Gastrocnemius medialis (tissue), 4 donors: ENCODE measurements at regions not wholly inside any gene's neighbourhood (a gene's known extent, or its start where the extent isn't known, plus 50 kb on each side); places are given as distances from the start of the nearest gene placed in this dataset.

Source experiments
- ATAC-seq, 2 donors: fragments of 150-250 bp; one replicate each; pipeline ENCODE4 v1.9.1; 2016
- DNase-seq, 2 donors: peaks; one replicate each; pipeline ENCODE4 v3.0.0-alpha.2; 2019
- H3K27ac ChIP-seq, 4 donors: fragments of 200-600 bp; sonication (generic); 1 replicate in 1 of 4; 2 replicates in 3 of 4; pipeline ENCODE4 v1.5.1; 2016 to 2018; ENCODE audit warnings: mild to moderate bottlenecking in 2 of 4, moderate library complexity in 1 of 4
- H3K27me3 ChIP-seq, 3 donors: fragments of 200-600 bp; sonication (generic) in 2 of 3; 1 replicate in 1 of 3; 2 replicates in 2 of 3; pipeline versions ENCODE4 v1.5.1 to v1.6.0; 2016 to 2019; ENCODE audit warnings: mild to moderate bottlenecking in 1 of 3, moderate library complexity in 1 of 3
- H3K36me3 ChIP-seq, 2 donors: fragments of 200-600 bp; sonication (generic) in 1 of 2; one replicate each; pipeline ENCODE4 v1.5.1; 2017 to 2018
- H3K4me1 ChIP-seq, 2 donors: fragments of 200-600 bp; sonication (generic) in 1 of 2; one replicate each; pipeline ENCODE4 v1.5.1; 2016 to 2017; ENCODE audit warnings: mild to moderate bottlenecking in 2 of 2
- H3K4me3 ChIP-seq, 4 donors: fragments of 200-600 bp; sonication (generic) in 3 of 4; 1 replicate in 1 of 4; 2 replicates in 3 of 4; pipeline ENCODE4 v1.5.1; 2016 to 2019; ENCODE audit warnings: mild to moderate bottlenecking in 2 of 4
- H3K9me3 ChIP-seq, 3 donors: fragments of 200-600 bp; sonication (generic) in 2 of 3; 1 replicate in 1 of 3; 2 replicates in 2 of 3; pipeline ENCODE4 v1.5.1; 2016 to 2019
- POLR2A ChIP-seq, 2 donors: fragments of 450-650 bp; IDR thresholded peaks; one replicate each; pipeline ENCODE4 v1.6.1; 2017; ENCODE audit warnings: antibody characterized with exemption in 2 of 2, mild to moderate bottlenecking in 2 of 2, moderate library complexity in 2 of 2
- in situ Hi-C, 4 donors: fragments of 200-750 bp; cut with MboI; loops; one replicate each; pipeline versions ENCODE4 v1.15.0 to v1.8.0; 2017; ENCODE audit warnings: low sequenced_read_pairs in 4 of 4
- intact Hi-C: fragments of 100-400 bp; cut with DNase I; formaldehyde crosslinking; loops from one replicate; pipeline ENCODE4 v1.15.1; 2023; ENCODE audit warnings: low total_unique reads
- TF ChIP-seq, protein P1 (sequence below), 5 experiments: fragments of 450-650 bp in 3 of 5; fragments of 200-600 bp in 2 of 5; sonication (generic) in 2 of 5; IDR thresholded peaks in 4 of 5; conservative IDR thresholded peaks in 1 of 5; 1 replicate in 4 of 5; 2 replicates in 1 of 5; pipeline ENCODE4 v1.5.1; 2016 to 2019; ENCODE audit warnings: antibody characterized with exemption in 5 of 5, mild to moderate bottlenecking in 3 of 5, moderate library complexity in 3 of 5

DNA sequence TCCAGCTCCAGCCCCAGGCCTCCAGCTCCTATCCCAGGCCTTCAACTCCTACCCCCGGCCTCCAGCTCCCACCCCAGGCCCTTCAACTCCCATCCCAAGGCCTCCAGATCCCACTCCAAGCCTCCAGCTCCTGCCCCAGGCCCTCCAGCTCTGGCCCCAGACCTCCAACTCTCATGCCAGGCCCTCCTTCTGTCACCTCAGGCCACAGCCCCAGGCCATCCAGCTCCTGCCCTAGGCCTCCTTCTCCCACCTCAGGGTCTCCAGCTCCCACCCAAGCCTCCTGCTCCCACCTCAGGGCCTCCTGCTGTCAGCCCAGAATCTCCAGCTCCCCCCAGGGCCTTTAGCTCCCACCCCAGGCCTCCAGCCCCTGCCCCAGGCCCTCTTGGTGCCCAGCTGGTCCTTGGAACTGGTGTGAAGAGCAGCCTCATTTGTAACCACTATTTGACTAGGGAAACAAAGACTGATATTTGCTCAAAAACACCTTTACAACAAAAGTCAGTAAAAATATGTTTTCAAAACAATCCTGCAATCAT lies 67.8 kb upstream of the SALL3 start:
- in situ Hi-C loops (no loop called here), intact Hi-C loops (no loop called here)
- TF ChIP-seq POLR2A (IDR thresholded peaks at IDR 0.05): no peak
- TF ChIP-seq, protein P1, sequence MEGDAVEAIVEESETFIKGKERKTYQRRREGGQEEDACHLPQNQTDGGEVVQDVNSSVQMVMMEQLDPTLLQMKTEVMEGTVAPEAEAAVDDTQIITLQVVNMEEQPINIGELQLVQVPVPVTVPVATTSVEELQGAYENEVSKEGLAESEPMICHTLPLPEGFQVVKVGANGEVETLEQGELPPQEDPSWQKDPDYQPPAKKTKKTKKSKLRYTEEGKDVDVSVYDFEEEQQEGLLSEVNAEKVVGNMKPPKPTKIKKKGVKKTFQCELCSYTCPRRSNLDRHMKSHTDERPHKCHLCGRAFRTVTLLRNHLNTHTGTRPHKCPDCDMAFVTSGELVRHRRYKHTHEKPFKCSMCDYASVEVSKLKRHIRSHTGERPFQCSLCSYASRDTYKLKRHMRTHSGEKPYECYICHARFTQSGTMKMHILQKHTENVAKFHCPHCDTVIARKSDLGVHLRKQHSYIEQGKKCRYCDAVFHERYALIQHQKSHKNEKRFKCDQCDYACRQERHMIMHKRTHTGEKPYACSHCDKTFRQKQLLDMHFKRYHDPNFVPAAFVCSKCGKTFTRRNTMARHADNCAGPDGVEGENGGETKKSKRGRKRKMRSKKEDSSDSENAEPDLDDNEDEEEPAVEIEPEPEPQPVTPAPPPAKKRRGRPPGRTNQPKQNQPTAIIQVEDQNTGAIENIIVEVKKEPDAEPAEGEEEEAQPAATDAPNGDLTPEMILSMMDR (IDR thresholded peaks at IDR 0.05 in 4 of 5, conservative IDR thresholded peaks at IDR 0.05 in 1 of 5): no peak
- ATAC-seq (no peak), DNase-seq (no peak)
- Histone ChIP-seq H3K27ac (no peak overlapping the region), H3K4me1 (no peaks in the 10 kb centered on the region), H3K9me3 (no peaks in the 10 kb centered on the region), H3K36me3 (no peaks in the 10 kb centered on the region), H3K27me3 (no peaks in the 10 kb centered on the region), H3K4me3 (no peak overlapping the region)

DNA sequence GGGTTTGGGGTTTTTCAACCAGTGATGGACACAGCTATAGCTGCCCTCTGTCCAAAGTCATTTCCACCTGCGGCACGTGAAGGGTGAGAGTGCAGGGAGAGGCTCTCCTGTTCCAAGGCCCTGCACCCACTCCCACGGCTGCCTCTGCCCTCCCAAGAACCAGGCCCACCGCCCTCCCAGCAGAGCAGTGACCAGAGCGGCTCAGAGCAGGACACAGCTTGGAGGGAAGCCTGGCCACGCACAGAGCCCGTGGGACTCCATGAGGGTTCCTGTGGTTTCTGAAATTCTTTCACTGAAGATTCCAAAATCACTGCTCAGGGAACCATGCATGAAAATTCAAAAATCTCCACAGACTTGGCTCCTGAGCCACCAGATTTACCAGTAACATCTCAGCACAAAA lies 67.3 kb upstream of the SALL3 start:
- no peak overlapping the region for H3K4me3 ChIP-seq
- no peak overlapping the region for H3K27ac ChIP-seq
- no peaks in the 10 kb centered on the region for H3K27me3 ChIP-seq
- no peak for ATAC-seq
- in situ Hi-C loops: no loop called here
- intact Hi-C loops: no loop called here
- H3K4me1 ChIP-seq: no peaks in the 10 kb centered on the region
- no peaks in the 10 kb centered on the region for H3K9me3 ChIP-seq
- no peak for DNase-seq
- no peaks in the 10 kb centered on the region for H3K36me3 ChIP-seq
- TF ChIP-seq, protein P1 (IDR thresholded peaks at IDR 0.05 in 4 of 5, conservative IDR thresholded peaks at IDR 0.05 in 1 of 5): no peak
- TF ChIP-seq POLR2A (IDR thresholded peaks at IDR 0.05): no peak

DNA sequence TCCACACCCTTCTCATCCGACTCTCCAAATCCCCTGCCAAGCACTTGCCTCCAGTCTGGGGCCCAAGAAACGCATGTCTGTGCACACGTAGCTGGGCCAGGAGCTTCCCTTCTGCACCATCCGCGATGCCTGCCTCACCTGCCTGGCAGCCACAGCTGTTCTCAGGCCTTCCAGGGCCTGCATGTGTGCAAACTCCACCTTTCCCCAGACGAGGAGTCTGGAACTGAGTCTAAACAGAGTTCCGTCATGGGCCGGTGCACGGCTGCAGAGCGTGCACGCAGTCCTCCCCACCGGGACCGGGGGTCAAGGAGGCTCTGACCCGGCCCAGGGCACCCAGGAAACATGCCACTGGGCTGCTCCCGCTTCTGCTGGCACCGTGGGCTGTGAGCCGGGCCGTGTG lies 66.8 kb upstream of the SALL3 start:
- in situ Hi-C loops (no loop called here), intact Hi-C loops (no loop called here)
- H3K4me3 ChIP-seq: no peak overlapping the region
- no peaks in the 10 kb centered on the region for H3K27me3 ChIP-seq
- TF ChIP-seq, protein P1 (IDR thresholded peaks at IDR 0.05 in 4 of 5, conservative IDR thresholded peaks at IDR 0.05 in 1 of 5): no peak
- TF ChIP-seq POLR2A (IDR thresholded peaks at IDR 0.05): no peak
- ATAC-seq (no peak), DNase-seq (no peak)
- H3K36me3 ChIP-seq: no peaks in the 10 kb centered on the region
- H3K9me3 ChIP-seq: no peaks in the 10 kb centered on the region
- H3K4me1 ChIP-seq: no peaks in the 10 kb centered on the region
- H3K27ac ChIP-seq: no peak overlapping the region

DNA sequence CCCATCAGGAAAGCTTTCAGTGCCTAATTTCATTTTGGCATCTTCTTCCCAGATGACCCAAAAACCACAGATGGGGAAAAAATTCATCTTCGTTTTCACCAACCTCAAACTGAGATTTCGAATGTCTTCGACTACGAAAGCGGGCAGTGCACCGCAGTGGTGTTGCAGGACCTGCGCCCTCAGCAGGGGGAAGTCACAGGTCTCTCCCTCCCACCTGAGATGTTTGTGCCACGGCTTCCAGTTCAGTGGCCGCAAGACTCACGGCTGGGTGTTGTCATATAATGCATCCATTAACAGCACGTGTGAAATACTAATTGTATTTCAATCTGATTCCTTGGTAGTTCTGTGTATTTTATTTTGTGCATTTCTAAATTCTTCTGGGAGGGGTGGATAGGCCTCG lies 66.2 kb upstream of the SALL3 start:
- intact Hi-C loops (no loop called here), in situ Hi-C loops (no loop called here)
- no peak for TF ChIP-seq POLR2A (IDR thresholded peaks at IDR 0.05)
- TF ChIP-seq, protein P1 (IDR thresholded peaks at IDR 0.05 in 4 of 5, conservative IDR thresholded peaks at IDR 0.05 in 1 of 5): no peak
- H3K4me3 ChIP-seq: no peak overlapping the region
- ATAC-seq: no peak
- H3K27me3 ChIP-seq: no peaks in the 10 kb centered on the region
- DNase-seq: no peak
- H3K4me1 ChIP-seq: no peaks in the 10 kb centered on the region
- no peaks in the 10 kb centered on the region for H3K9me3 ChIP-seq
- no peaks in the 10 kb centered on the region for H3K36me3 ChIP-seq
- H3K27ac ChIP-seq: no peak overlapping the region

DNA sequence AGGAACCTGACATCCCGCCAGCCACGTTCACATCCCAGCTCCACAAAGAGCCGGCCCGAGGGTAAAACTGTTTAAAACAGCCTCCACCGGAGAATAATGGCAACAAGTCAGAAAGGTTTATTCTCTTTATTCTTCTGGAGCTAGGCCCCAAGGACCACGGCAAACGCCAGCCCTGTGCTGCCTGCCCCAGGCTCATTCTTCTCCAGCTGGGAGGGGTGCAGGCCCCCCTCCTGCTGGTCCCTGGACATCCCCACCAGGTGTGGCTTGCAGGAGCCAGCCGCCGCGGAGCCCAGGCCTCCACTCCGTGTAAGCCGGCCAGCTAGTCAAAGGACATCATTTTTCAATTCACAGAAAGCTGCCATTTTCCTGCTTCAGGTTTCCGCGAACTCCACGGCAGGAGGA lies 65.8 kb upstream of the SALL3 start:
- no peaks in the 10 kb centered on the region for H3K4me1 ChIP-seq
- H3K27ac ChIP-seq: no peak overlapping the region
- DNase-seq: no peak
- ATAC-seq: no peak
- no peak overlapping the region for H3K4me3 ChIP-seq
- H3K9me3 ChIP-seq: no peaks in the 10 kb centered on the region
- no peaks in the 10 kb centered on the region for H3K27me3 ChIP-seq
- intact Hi-C loops: no loop called here
- TF ChIP-seq POLR2A (IDR thresholded peaks at IDR 0.05): no peak
- TF ChIP-seq, protein P1 (IDR thresholded peaks at IDR 0.05 in 4 of 5, conservative IDR thresholded peaks at IDR 0.05 in 1 of 5): no peak
- in situ Hi-C loops: no loop called here
- H3K36me3 ChIP-seq: no peaks in the 10 kb centered on the region
